HEK293 (cell line): ENCODE measurements at regions not wholly inside any gene's neighbourhood (a gene's known extent, or its start where the extent isn't known, plus 50 kb on each side); places are given as distances from the start of the nearest gene placed in this dataset.

Experiments
- CTCF ChIA-PET: fragments of 350-600 bp; formaldehyde crosslinking; extraction: SDS; loops from one replicate; lab custom pipeline; 2021; ENCODE audit warnings: antibody characterized with exemption; lab: Yijun Ruan, JAX
- POLR2A ChIA-PET: fragments of 300-600 bp; formaldehyde crosslinking; extraction: SDS; loops from one replicate; lab custom pipeline; 2020; ENCODE audit warnings: antibody characterized with exemption, inconsistent platforms; lab: Yijun Ruan, JAX
- H3K27ac ChIP-seq: fragments of 200-500 bp; sonication (Bioruptor generic); 2 replicates; pipeline ENCODE4 v1.5.1; 2014; ENCODE audit warnings: low read depth, low read length, control low read depth, inconsistent platforms; ENCODE audit errors: extremely low read depth
- H3K36me3 ChIP-seq, 2 experiments: fragments of 200-500 bp in 1 of 2; sonication (Bioruptor generic) in 1 of 2; 1 replicate in 1 of 2; 2 replicates in 1 of 2; pipeline ENCODE4 v1.5.1; 2014 to 2017; ENCODE audit warnings: inconsistent platforms in 2 of 2, low read length in 2 of 2; ENCODE audit not compliant: control insufficient read depth in 2 of 2, insufficient read depth in 1 of 2
- H3K4me1 ChIP-seq: fragments of 200-500 bp; sonication (Bioruptor generic); 2 replicates; pipeline ENCODE4 v1.5.1; 2014; ENCODE audit warnings: mild to moderate bottlenecking, low read length, inconsistent platforms; ENCODE audit not compliant: control insufficient read depth, insufficient read depth
- H3K4me3 ChIP-seq: 2 replicates; pipeline ENCODE4 v1.5.1; 2011; ENCODE audit warnings: low read depth, mild to moderate bottlenecking, control low read depth, low read length, moderate library complexity
- H3K9me3 ChIP-seq: fragments of 200-500 bp; sonication (Bioruptor generic); 2 replicates; pipeline ENCODE4 v1.5.1; 2014; ENCODE audit warnings: low read depth, low read length, inconsistent platforms; ENCODE audit not compliant: control insufficient read depth, insufficient read depth
- MZF1 ChIP-seq: fragments of 450-650 bp; formaldehyde crosslinking; IDR thresholded peaks from 2 replicates; pipeline ENCODE4 v1.5.1; 2017; ENCODE audit warnings: missing biosample characterization, missing genetic modification characterization, borderline replicate concordance
- SETDB1 ChIP-seq: IDR thresholded peaks from one replicate; pipeline ENCODE4 v1.6.1; 2017; ENCODE audit warnings: mild to moderate bottlenecking, low read length, moderate library complexity, mixed read lengths; ENCODE audit not compliant: insufficient read length
- ZFHX2 ChIP-seq: fragments of 450-650 bp; formaldehyde crosslinking; conservative IDR thresholded peaks from 2 replicates; pipeline ENCODE4 v1.5.1; 2016; ENCODE audit warnings: missing biosample characterization, missing genetic modification characterization
- ZNF10 ChIP-seq: fragments of 450-650 bp; formaldehyde crosslinking; IDR thresholded peaks from 2 replicates; pipeline ENCODE4 v1.5.1; 2017; ENCODE audit warnings: missing biosample characterization, missing genetic modification characterization
- ZNF16 ChIP-seq: fragments of 450-650 bp; formaldehyde crosslinking; IDR thresholded peaks from 2 replicates; pipeline ENCODE4 v1.5.1; 2016; ENCODE audit warnings: low read depth, missing biosample characterization, missing genetic modification characterization
- ZNF202 ChIP-seq: fragments of 450-650 bp; formaldehyde crosslinking; IDR thresholded peaks from 2 replicates; pipeline ENCODE4 v1.5.1; 2016; ENCODE audit warnings: missing biosample characterization, missing genetic modification characterization, borderline replicate concordance
- ZNF211 ChIP-seq: fragments of 450-650 bp; formaldehyde crosslinking; IDR thresholded peaks from 2 replicates; pipeline ENCODE4 v1.5.1; 2016; ENCODE audit warnings: low read depth, missing biosample characterization, missing genetic modification characterization
- ZNF354C ChIP-seq: fragments of 450-650 bp; formaldehyde crosslinking; IDR thresholded peaks from 2 replicates; pipeline ENCODE4 v1.5.1; 2016; ENCODE audit warnings: missing biosample characterization, missing genetic modification characterization, low read depth, borderline replicate concordance
- ZNF366 ChIP-seq: fragments of 450-650 bp; formaldehyde crosslinking; conservative IDR thresholded peaks from 2 replicates; pipeline ENCODE4 v1.5.1; 2016; ENCODE audit warnings: missing biosample characterization, missing genetic modification characterization
- ZNF416 ChIP-seq: fragments of 450-650 bp; formaldehyde crosslinking; IDR thresholded peaks from 2 replicates; pipeline ENCODE4 v1.5.1; 2016; ENCODE audit warnings: missing biosample characterization, missing genetic modification characterization
- ZNF660 ChIP-seq: fragments of 450-650 bp; IDR thresholded peaks from 2 replicates; pipeline ENCODE4 v1.5.1; 2018; ENCODE audit warnings: missing biosample characterization, mild to moderate bottlenecking, missing genetic modification characterization
- ZNF843 ChIP-seq: fragments of 450-650 bp; formaldehyde crosslinking; IDR thresholded peaks from 2 replicates; pipeline ENCODE4 v1.5.1; 2016; ENCODE audit warnings: missing biosample characterization, missing genetic modification characterization
- TF ChIP-seq, protein P1 (sequence below): fragments of 450-650 bp; formaldehyde crosslinking; IDR thresholded peaks from 2 replicates; pipeline ENCODE4; 2016; ENCODE audit warnings: missing biosample characterization, missing genetic modification characterization
- TF ChIP-seq, protein P2 (sequence below): fragments of 450-650 bp; formaldehyde crosslinking; IDR thresholded peaks from 2 replicates; pipeline ENCODE4 v1.5.1; 2016; ENCODE audit warnings: missing biosample characterization, missing genetic modification characterization, low read depth
- TF ChIP-seq, protein P3 (sequence below): IDR thresholded peaks from 2 replicates; pipeline ENCODE4 v1.6.1; 2011; ENCODE audit warnings: mild to moderate bottlenecking, low read depth, low read length, borderline replicate concordance
- TF ChIP-seq, protein P4 (sequence below): fragments of 450-650 bp; formaldehyde crosslinking; IDR thresholded peaks from 2 replicates; pipeline ENCODE4 v1.5.1; 2016; ENCODE audit warnings: missing biosample characterization, missing genetic modification characterization
- TF ChIP-seq, protein P5 (sequence below): fragments of 450-650 bp; formaldehyde crosslinking; IDR thresholded peaks from 2 replicates; pipeline ENCODE4 v1.5.1; 2016; ENCODE audit warnings: missing biosample characterization, missing genetic modification characterization, borderline replicate concordance

DNA sequence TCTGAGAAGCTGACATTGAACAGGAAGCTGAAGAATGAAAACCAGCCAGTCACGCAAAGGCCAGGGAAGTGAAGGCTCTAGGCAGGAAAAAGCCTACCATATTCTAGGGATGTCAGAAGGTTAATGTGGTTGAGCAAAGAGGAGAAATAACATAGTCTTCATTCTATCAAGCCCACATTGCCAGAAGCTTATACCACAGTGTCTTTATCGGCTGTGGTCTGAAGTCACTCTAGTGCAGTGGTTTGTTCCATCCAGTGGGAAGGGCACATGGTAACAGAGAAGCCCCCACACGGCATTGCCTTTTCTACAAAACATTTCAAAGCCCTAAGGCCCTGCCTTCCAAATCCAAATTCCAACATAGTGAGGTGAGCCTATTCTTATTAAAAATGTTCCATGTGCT, 311.3 kb downstream of the TNS1 start (continued):
- TF ChIP-seq ZNF660 (tag by site-specific recombination): no peak
- no peak for TF ChIP-seq ZNF416
- TF ChIP-seq ZNF202 (tag by site-specific recombination): no peak

DNA sequence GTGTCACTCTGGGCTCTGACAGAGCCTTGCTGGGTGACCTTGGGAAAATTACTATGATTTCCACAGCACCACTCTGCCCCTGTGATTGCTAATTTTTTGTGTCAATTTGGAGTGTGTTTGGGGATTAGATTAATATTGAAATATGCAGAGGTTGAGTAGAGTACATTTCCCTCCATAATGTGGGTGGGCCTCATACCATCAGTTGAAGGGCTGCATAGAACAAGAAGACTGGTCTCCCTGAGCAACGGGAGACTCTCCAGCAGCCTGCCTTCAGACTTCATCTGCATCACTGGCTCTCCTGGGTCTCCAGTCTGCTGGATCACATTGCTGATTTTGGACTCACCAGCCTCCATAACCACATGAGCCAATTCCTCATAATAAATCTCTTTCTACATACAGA, 313.7 kb downstream of the TNS1 start:
- no peaks in the 10 kb centered on the region; the same call in 1 of the 2 replicates for H3K4me1 ChIP-seq
- POLR2A ChIA-PET: no interaction called here
- CTCF ChIA-PET: no interaction called here
- no peak overlapping the region for H3K27ac ChIP-seq
- H3K36me3 ChIP-seq: no peaks in the 10 kb centered on the region
- TF ChIP-seq ZNF10 (tag by site-specific recombination) (peak; percentile 90), ZNF354C (tag by site-specific recombination) (no peak)
- no peak overlapping the region for H3K4me3 ChIP-seq
- no peaks in the 10 kb centered on the region for H3K9me3 ChIP-seq

DNA sequence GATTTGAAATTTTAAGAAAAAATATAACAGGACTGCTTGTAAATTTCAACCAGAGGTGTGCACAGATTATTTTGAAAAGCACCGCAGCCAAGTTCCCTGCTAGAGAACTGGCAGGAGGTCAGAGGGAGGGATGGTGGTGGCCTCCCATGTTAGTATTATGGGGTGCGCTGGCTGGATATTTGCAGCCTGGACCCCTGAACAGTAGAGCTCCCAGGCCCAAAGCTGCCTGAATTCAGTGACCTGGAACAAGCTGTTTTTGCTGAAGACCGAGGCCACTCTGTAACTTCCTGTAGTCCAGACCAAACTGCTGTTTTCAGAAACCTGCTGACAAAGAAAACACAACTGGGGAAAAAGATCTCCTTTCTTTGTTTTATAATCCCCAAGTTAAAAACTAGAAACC, 314.3 kb downstream of the TNS1 start:
- ChIA-PET POLR2A (no interaction called here), CTCF (no interaction called here)
- Histone ChIP-seq H3K9me3 (no peaks in the 10 kb centered on the region), H3K4me3 (no peak overlapping the region), H3K4me1 (no peaks in the 10 kb centered on the region; the same call in 1 of the 2 replicates), H3K27ac (no peak overlapping the region), H3K36me3 (no peaks in the 10 kb centered on the region)
- TF ChIP-seq, protein P1, sequence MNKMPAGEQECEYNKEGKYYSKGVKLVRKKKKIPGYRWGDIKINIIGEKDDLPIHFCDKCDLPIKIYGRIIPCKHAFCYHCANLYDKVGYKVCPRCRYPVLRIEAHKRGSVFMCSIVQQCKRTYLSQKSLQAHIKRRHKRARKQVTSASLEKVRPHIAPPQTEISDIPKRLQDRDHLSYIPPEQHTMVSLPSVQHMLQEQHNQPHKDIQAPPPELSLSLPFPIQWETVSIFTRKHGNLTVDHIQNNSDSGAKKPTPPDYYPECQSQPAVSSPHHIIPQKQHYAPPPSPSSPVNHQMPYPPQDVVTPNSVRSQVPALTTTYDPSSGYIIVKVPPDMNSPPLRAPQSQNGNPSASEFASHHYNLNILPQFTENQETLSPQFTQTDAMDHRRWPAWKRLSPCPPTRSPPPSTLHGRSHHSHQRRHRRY (tag by site-specific recombination): no peak
- TF ChIP-seq, protein P2, sequence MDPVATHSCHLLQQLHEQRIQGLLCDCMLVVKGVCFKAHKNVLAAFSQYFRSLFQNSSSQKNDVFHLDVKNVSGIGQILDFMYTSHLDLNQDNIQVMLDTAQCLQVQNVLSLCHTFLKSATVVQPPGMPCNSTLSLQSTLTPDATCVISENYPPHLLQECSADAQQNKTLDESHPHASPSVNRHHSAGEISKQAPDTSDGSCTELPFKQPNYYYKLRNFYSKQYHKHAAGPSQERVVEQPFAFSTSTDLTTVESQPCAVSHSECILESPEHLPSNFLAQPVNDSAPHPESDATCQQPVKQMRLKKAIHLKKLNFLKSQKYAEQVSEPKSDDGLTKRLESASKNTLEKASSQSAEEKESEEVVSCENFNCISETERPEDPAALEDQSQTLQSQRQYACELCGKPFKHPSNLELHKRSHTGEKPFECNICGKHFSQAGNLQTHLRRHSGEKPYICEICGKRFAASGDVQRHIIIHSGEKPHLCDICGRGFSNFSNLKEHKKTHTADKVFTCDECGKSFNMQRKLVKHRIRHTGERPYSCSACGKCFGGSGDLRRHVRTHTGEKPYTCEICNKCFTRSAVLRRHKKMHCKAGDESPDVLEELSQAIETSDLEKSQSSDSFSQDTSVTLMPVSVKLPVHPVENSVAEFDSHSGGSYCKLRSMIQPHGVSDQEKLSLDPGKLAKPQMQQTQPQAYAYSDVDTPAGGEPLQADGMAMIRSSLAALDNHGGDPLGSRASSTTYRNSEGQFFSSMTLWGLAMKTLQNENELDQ (tag by site-specific recombination): no peak
- TF ChIP-seq ZNF843 (tag by site-specific recombination) (no peak), ZNF366 (tag by site-specific recombination) (no peak)

DNA sequence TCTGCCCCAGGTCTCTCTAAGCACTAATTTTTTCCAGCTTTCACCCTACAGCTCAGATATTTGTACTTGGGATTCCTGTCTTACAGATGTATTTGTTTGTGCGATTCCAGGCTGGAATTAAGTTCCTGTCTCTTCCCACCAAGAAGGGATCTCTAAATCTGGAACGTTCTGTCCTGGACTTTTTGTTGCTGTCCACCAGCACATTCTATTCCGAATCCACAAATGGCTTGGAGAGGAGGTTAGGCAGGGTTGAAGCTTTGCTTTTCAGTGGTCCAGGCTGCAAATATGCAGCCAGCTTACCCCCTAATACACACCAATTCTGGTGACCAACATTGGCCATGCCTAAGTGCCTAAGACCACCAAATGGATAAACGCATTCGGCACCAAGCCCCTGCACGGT, 315.0 kb downstream of the TNS1 start:
- Histone ChIP-seq H3K27ac (no peak overlapping the region), H3K4me3 (no peak overlapping the region), H3K36me3 (no peaks in the 10 kb centered on the region), H3K4me1 (no peaks in the 10 kb centered on the region; the same call in 1 of the 2 replicates), H3K9me3 (no peaks in the 10 kb centered on the region)
- CTCF ChIA-PET: no interaction called here
- POLR2A ChIA-PET: no interaction called here
- TF ChIP-seq ZFHX2 (tag by site-specific recombination): no peak
- no peak for TF ChIP-seq SETDB1
- TF ChIP-seq, protein P3, sequence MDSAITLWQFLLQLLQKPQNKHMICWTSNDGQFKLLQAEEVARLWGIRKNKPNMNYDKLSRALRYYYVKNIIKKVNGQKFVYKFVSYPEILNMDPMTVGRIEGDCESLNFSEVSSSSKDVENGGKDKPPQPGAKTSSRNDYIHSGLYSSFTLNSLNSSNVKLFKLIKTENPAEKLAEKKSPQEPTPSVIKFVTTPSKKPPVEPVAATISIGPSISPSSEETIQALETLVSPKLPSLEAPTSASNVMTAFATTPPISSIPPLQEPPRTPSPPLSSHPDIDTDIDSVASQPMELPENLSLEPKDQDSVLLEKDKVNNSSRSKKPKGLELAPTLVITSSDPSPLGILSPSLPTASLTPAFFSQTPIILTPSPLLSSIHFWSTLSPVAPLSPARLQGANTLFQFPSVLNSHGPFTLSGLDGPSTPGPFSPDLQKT: no peak
- TF ChIP-seq ZNF16 (tag by site-specific recombination): no peak
- TF ChIP-seq MZF1 (tag by site-specific recombination): no peak
- TF ChIP-seq ZNF211 (tag by site-specific recombination): no peak
- TF ChIP-seq, protein P4, sequence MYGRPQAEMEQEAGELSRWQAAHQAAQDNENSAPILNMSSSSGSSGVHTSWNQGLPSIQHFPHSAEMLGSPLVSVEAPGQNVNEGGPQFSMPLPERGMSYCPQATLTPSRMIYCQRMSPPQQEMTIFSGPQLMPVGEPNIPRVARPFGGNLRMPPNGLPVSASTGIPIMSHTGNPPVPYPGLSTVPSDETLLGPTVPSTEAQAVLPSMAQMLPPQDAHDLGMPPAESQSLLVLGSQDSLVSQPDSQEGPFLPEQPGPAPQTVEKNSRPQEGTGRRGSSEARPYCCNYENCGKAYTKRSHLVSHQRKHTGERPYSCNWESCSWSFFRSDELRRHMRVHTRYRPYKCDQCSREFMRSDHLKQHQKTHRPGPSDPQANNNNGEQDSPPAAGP: no peak
- TF ChIP-seq, protein P1 (tag by site-specific recombination): no peak
- TF ChIP-seq, protein P5, sequence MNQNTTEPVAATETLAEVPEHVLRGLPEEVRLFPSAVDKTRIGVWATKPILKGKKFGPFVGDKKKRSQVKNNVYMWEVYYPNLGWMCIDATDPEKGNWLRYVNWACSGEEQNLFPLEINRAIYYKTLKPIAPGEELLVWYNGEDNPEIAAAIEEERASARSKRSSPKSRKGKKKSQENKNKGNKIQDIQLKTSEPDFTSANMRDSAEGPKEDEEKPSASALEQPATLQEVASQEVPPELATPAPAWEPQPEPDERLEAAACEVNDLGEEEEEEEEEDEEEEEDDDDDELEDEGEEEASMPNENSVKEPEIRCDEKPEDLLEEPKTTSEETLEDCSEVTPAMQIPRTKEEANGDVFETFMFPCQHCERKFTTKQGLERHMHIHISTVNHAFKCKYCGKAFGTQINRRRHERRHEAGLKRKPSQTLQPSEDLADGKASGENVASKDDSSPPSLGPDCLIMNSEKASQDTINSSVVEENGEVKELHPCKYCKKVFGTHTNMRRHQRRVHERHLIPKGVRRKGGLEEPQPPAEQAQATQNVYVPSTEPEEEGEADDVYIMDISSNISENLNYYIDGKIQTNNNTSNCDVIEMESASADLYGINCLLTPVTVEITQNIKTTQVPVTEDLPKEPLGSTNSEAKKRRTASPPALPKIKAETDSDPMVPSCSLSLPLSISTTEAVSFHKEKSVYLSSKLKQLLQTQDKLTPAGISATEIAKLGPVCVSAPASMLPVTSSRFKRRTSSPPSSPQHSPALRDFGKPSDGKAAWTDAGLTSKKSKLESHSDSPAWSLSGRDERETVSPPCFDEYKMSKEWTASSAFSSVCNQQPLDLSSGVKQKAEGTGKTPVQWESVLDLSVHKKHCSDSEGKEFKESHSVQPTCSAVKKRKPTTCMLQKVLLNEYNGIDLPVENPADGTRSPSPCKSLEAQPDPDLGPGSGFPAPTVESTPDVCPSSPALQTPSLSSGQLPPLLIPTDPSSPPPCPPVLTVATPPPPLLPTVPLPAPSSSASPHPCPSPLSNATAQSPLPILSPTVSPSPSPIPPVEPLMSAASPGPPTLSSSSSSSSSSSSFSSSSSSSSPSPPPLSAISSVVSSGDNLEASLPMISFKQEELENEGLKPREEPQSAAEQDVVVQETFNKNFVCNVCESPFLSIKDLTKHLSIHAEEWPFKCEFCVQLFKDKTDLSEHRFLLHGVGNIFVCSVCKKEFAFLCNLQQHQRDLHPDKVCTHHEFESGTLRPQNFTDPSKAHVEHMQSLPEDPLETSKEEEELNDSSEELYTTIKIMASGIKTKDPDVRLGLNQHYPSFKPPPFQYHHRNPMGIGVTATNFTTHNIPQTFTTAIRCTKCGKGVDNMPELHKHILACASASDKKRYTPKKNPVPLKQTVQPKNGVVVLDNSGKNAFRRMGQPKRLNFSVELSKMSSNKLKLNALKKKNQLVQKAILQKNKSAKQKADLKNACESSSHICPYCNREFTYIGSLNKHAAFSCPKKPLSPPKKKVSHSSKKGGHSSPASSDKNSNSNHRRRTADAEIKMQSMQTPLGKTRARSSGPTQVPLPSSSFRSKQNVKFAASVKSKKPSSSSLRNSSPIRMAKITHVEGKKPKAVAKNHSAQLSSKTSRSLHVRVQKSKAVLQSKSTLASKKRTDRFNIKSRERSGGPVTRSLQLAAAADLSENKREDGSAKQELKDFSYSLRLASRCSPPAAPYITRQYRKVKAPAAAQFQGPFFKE (tag by site-specific recombination): no peak
